Spleen (tissue), 7 donors: ENCODE measurements at regions not wholly inside any gene's neighbourhood (a gene's known extent, or its start where the extent isn't known, plus 50 kb on each side); places are given as distances from the start of the nearest gene placed in this dataset.

Source experiments
- CTCF ChIP-seq, 11 experiments: fragments of 200-600 bp in 7 of 11; fragments of 450-650 bp in 4 of 11; sonication (generic) in 4 of 11; IDR thresholded peaks in 8 of 11; conservative IDR thresholded peaks in 3 of 11; 1 replicate in 7 of 11; 2 replicates in 4 of 11; pipeline versions ENCODE4 v1.4.0 to v1.8.0; 2016 to 2021; ENCODE audit warnings: antibody characterized with exemption in 11 of 11, inconsistent platforms in 4 of 11, mild to moderate bottlenecking in 1 of 11
- POLR2A ChIP-seq, 3 donors: fragments of 450-650 bp; IDR thresholded peaks; one replicate each; pipeline ENCODE4 v1.5.1; 2017; ENCODE audit warnings: antibody characterized with exemption in 3 of 3, mild to moderate bottlenecking in 1 of 3
- POLR2AphosphoS5 ChIP-seq, 3 donors: sonication (generic); formaldehyde crosslinking; IDR thresholded peaks; one replicate each; pipeline ENCODE4 v1.5.1; 2017; ENCODE audit warnings: antibody characterized with exemption in 3 of 3
- donor health status: DM: no; HTN: no; CAD: no; lungs with moderate emphysema.
- donor health status: DM: no; HTN: no; CAD: no.
- donor health status: DM: no; HTN: no; CAD: no.

DNA sequence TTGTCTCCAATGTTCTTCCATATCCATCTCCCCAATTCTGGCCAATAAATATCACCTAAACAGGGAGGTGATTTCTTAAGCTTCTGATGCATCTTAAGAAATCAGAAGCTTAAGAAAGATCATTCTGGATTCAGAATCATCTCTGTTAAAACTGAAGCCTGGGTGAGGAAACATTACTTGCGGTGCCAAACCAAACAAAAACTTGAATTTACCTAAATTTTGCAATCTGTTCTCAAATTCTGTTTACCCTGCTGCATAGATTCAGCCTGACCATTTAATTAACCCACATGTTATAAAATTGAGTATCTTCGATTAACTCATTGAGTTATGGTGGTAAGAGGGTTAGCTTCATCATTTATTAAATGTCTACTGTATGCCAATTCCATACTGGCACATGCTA lies 204.4 kb upstream of the ZNF385D start:
- TF ChIP-seq POLR2A (IDR thresholded peaks at IDR 0.05) (no peak), CTCF (IDR thresholded peaks at IDR 0.05 in 8 of 11, conservative IDR thresholded peaks at IDR 0.05 in 3 of 11) (no peak), POLR2AphosphoS5 (IDR thresholded peaks at IDR 0.05) (no peak)
